T-cell (primary cell): ENCODE measurements at regions not wholly inside any gene's neighbourhood (a gene's known extent, or its start where the extent isn't known, plus 50 kb on each side); places are given as distances from the start of the nearest gene placed in this dataset.

Experiments used
- ATAC-seq, 4 experiments: fragments of 200-7000 bp in 3 of 4; fragments of 150-1000 bp in 1 of 4; cut with Tn5 transposase; replicated peaks in 1 of 4; 1 replicate in 3 of 4; 2 replicates in 1 of 4; pipeline ENCODE4 v1.10.0; 2021; ENCODE audit warnings: moderate library complexity in 3 of 4, mild to moderate bottlenecking in 2 of 4, moderate number of reproducible peaks in 1 of 4
- CTCF ChIA-PET, 2 donors: fragments of 300-600 bp; sonication (Branson Sonifier 250); formaldehyde crosslinking; loops; one replicate each; lab custom pipeline; 2022; ENCODE audit warnings: antibody characterized with exemption in 2 of 2; lab: Charles Lee
- POLR2A ChIA-PET, 2 donors: fragments of 300-600 bp; sonication (Branson Sonifier 250); formaldehyde crosslinking; loops; one replicate each; lab custom pipeline; 2022; ENCODE audit warnings: antibody characterized with exemption in 2 of 2; lab: Charles Lee
- DNase-seq, 35 experiments: peaks; one replicate each; pipeline versions ENCODE4 v3.0.0 to v3.0.0-alpha.2; 2013 to 2023
- H3K27ac ChIP-seq: one replicate; pipeline ENCODE4 v1.5.1; 2013; ENCODE audit warnings: low read length
- H3K27me3 ChIP-seq, 2 experiments: replicated peaks in 1 of 2; 1 replicate in 1 of 2; 2 replicates in 1 of 2; pipeline versions ENCODE4 v1.6.1 to v1.7.0; 2013; ENCODE audit warnings: low read length in 1 of 2, mixed read lengths in 1 of 2; ENCODE audit not compliant: control insufficient read depth in 2 of 2, insufficient read depth in 2 of 2; ENCODE audit errors: extremely low read depth in 1 of 2
- H3K36me3 ChIP-seq, 2 donors: 1 replicate in 1 of 2; 2 replicates in 1 of 2; pipeline versions ENCODE4 v1.6.1 to v1.7.0; 2013; ENCODE audit warnings: low read length in 1 of 2; ENCODE audit not compliant: control insufficient read depth in 2 of 2, insufficient read depth in 1 of 2; ENCODE audit errors: extremely low read depth in 1 of 2
- H3K4me1 ChIP-seq, 2 experiments: 1 replicate in 1 of 2; 2 replicates in 1 of 2; pipeline versions ENCODE4 v1.6.1 to v1.7.0; 2013; ENCODE audit warnings: low read length in 2 of 2, mixed read lengths in 1 of 2; ENCODE audit not compliant: insufficient read depth in 2 of 2, control insufficient read depth in 1 of 2; ENCODE audit errors: extremely low read depth in 1 of 2
- H3K4me3 ChIP-seq, 2 donors: 1 replicate in 1 of 2; 2 replicates in 1 of 2; pipeline versions ENCODE4 v1.5.1 to v1.7.0; 2013; ENCODE audit warnings: mild to moderate bottlenecking in 2 of 2, low read length in 1 of 2, moderate library complexity in 1 of 2; ENCODE audit not compliant: control insufficient read depth in 1 of 2; ENCODE audit errors: extremely low read depth in 1 of 2
- H3K9me3 ChIP-seq: 2 replicates; pipeline ENCODE4 v1.7.0; 2013
- H3K27ac Mint-ChIP-seq, 2 donors: one replicate each; pipeline ENCODE4 v1.8.0; 2020 to 2021; ENCODE audit warnings: mild to moderate bottlenecking in 2 of 2, mixed read lengths in 2 of 2
- H3K27me3 Mint-ChIP-seq, 2 donors: one replicate each; pipeline ENCODE4 v1.8.0; 2021 to 2022; ENCODE audit warnings: mixed read lengths in 2 of 2
- H3K36me3 Mint-ChIP-seq: one replicate; pipeline ENCODE4 v1.8.0; 2021; ENCODE audit warnings: mixed read lengths
- H3K4me1 Mint-ChIP-seq, 3 donors: one replicate each; pipeline ENCODE4 v1.8.0; 2020 to 2022; ENCODE audit warnings: mixed read lengths in 3 of 3, mild to moderate bottlenecking in 1 of 3
- H3K4me3 Mint-ChIP-seq, 3 donors: one replicate each; pipeline ENCODE4 v1.8.0; 2020 to 2022; ENCODE audit warnings: mild to moderate bottlenecking in 3 of 3, mixed read lengths in 3 of 3, moderate library complexity in 3 of 3
- H3K9me3 Mint-ChIP-seq, 3 donors: one replicate each; pipeline ENCODE4 v1.8.0; 2020 to 2022; ENCODE audit warnings: mixed read lengths in 3 of 3
- WGBS: methylation state at CpG from one replicate; pipeline ENCODE4 v1.1.5; 2013; ENCODE audit warnings: missing lambda C conversion rate; ENCODE audit not compliant: insufficient coverage; 5-methylcytosine and 5-hydroxymethylcytosine counted together

DNA sequence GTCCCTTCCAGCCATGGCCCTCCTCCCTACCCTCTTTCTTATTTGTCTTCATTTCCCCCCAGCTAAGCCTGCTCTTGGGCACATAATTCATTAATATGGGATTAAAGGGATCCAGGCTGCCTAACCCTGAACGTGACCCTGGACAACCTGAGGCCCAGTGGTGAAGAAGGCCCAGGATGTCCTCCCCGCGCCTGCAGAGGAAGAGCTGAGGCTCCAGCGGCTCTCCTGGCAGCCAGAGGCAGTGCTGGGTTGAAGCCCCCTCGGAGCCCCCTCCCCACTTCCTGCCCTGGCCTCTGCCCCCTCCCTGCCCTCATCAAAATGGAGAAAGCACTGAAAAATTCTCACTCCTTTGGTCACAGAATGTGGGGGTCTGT is 96.5 kb upstream of the ATP2B2 start:
- ATAC-seq (no peak), DNase-seq (no peak)
- H3K27me3 Mint-ChIP-seq, result peaks cover 25 to 26% of the 10 kb centered on the region in 2 donors
- no peak overlapping the region for H3K4me3 ChIP-seq
- no peaks in the 10 kb centered on the region for H3K36me3 ChIP-seq
- H3K27ac ChIP-seq, result no peak overlapping the region
- 72% methylated on average over 5 of the region's 5 CpGs for WGBS
- H3K27ac Mint-ChIP-seq, result no peak overlapping the region
- H3K9me3 ChIP-seq, result no peaks in the 10 kb centered on the region
- no peak overlapping the region for H3K4me3 Mint-ChIP-seq
- no peaks in the 10 kb centered on the region for H3K36me3 Mint-ChIP-seq
- peaks cover 0 to 5% (median 0%) of the 10 kb centered on the region in 3 donors for H3K9me3 Mint-ChIP-seq
- peaks cover 0 to 59% of the 10 kb centered on the region in 2 experiments for H3K27me3 ChIP-seq
- POLR2A ChIA-PET, result no interaction called here
- H3K4me1 ChIP-seq, result peaks cover 19 to 31% of the 10 kb centered on the region in 2 experiments
- CTCF ChIA-PET, result no interaction called here
- peaks cover 32 to 39% (median 34%) of the 10 kb centered on the region in 3 donors for H3K4me1 Mint-ChIP-seq

DNA sequence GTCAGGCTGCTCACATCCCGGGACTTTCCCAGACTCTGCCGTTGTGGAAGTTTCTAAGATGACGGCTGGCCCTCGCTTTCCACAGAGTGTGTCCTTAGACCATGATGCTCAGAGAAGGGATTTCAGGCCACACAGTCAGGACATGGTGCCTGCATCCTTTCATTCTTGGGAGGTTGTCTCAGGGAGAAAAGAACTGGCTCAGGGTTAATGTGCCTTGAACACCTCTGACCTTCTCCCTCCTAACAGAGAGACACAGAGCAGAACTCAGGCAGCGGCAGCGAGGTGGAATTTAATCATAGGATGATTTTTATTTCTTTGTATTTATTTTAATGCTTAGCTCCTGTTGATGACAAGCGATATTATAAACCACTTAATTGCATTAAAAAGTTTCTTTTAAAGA is 96.9 kb upstream of the ATP2B2 start:
- H3K4me3 ChIP-seq, result no peak overlapping the region
- Mint-ChIP-seq H3K4me3 (peak overlapping the region in 1 of 3 donors; percentile 81), H3K27me3 (peaks cover 22 to 26% of the 10 kb centered on the region in 2 donors), H3K9me3 (peaks cover 0 to 5% (median 0%) of the 10 kb centered on the region in 3 donors), H3K36me3 (no peaks in the 10 kb centered on the region), H3K4me1 (peaks cover 32 to 39% (median 34%) of the 10 kb centered on the region in 3 donors), H3K27ac (no peak overlapping the region)
- no peak for ATAC-seq
- peaks cover 0 to 59% of the 10 kb centered on the region in 2 experiments for H3K27me3 ChIP-seq
- WGBS, result 88% methylated on average over 4 of the region's 7 CpGs
- ChIA-PET CTCF (no interaction called here), POLR2A (no interaction called here)
- no peaks in the 10 kb centered on the region for H3K9me3 ChIP-seq
- no peak overlapping the region for H3K27ac ChIP-seq
- H3K4me1 ChIP-seq, result peaks cover 19 to 31% of the 10 kb centered on the region in 2 experiments
- H3K36me3 ChIP-seq, result no peaks in the 10 kb centered on the region
- no peak for DNase-seq

DNA sequence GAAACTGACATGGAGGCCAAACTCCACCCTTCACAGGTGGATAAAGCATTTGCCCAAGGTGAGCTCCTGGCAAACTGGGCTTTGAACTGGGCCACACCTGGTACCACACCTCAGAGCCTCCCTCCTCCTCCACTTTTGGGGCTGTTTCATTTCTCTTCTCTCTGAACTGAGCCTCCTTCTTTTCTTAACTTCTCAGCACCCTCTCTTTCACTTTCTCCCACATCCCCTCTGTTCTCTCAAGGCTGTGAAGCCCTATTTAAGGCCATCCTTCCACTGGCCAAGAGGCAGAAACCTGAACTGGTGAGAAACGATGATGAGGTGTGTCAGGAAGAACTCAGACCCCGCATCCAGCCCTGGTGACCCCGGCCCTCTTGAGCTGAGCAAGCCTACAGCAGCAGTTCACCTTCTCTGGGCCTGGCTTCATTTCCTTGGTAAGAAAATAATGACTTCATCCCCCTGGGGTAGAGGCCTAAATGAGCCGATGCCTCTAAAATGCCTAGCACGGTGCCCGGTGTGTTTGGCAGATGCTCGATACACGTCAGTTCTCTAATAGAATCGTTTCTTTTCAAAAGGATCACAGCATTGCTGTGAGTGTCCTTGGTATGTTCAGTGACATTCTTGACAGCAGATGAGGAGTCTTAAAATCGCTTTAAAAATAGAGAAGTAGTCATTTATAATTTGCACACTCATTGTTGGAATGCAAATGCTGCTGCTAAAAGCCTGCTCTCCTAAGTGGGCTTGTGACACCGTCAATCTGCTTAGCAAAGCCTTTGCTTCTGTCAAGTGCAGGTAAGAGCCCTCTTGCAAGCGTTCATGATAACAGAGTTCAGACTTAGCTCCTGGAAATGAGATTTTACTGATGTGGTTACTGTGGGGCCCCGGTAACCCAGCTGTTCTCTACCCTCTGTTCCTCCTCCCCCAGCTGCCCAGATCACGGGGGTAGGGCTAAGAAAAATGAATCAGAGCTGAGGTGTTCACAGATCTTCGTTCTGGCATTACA is 97.7 kb upstream of the ATP2B2 start:
- peak overlapping the region in 1 of 2 donors; percentile 7 for H3K4me3 ChIP-seq
- ChIA-PET POLR2A (no interaction called here), CTCF (interaction anchor here in 1 of 2 donors (0.6 kb wide), 1 partner anchor 20 kb away, joined by 4 read pairs; no protein-coding TSS in a partner anchor)

DNA sequence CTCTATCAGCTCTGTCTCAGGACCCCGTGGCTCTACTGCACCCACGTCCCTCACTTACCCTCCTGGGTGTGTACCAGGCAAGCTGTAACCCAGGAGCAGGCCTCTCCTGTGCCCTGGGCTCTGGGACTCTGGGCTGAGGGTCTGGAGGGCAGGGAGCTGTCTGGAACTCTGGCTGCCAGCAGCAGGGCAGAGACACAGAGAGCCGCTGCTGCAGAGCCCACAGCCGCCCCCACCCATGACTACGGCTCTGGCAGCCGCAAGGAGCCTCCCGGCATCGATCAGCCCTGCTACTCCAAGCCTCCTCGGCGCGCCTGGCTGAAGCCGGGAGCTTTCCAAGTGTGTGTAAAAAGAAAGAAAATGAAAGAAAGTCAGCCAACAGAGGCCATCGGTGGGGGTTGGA is 103.7 kb upstream of the ATP2B2 start:
- POLR2A ChIA-PET, result no interaction called here
- H3K27me3 Mint-ChIP-seq, result peaks cover 25 to 46% of the 10 kb centered on the region in 2 donors

More for the DNA sequence above, 97.7 kb upstream of the ATP2B2 start:
- no peaks in the 10 kb centered on the region for H3K9me3 ChIP-seq
- Mint-ChIP-seq H3K4me1 (peaks cover 32 to 39% (median 34%) of the 10 kb centered on the region in 3 donors), H3K27ac (peak overlapping the region; percentile 68 to 72), H3K4me3 (peak overlapping the region; percentile 49 to 81 (median 62)), H3K36me3 (no peaks in the 10 kb centered on the region), H3K27me3 (peaks cover 16 to 24% of the 10 kb centered on the region in 2 donors), H3K9me3 (peaks cover 0 to 5% (median 0%) of the 10 kb centered on the region in 3 donors)
- H3K36me3 ChIP-seq, result no peaks in the 10 kb centered on the region
- ATAC-seq (peak; percentile 98 to 100 (median 99)), DNase-seq (peak; percentile 43 to 83 (median 66))
- 37% methylated on average over 11 of the region's 15 CpGs for whole genome bisulfite sequencing
- H3K27me3 ChIP-seq, result peaks cover 3 to 60% of the 10 kb centered on the region in 2 experiments
- peaks cover 19 to 31% of the 10 kb centered on the region in 2 experiments for H3K4me1 ChIP-seq
- no peak overlapping the region for H3K27ac ChIP-seq

DNA sequence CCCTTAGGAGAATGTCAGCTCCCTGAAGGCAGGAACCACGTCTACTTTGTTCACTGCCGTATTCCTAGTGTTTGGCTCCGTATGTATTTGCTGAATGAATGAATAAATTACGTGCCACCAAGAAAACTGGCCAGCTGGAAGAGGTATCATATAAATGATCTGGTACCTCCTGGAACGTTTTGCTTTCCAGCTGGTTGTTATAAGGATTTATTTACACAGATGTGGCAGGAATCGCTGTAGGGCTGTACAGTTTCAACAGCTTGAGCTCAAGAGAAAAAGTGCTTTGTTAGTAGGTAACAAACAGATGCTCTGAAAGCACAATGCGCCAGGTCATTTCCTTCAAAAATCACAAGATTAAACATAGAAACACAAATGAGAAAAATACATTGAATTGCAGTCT is 108.8 kb upstream of the ATP2B2 start:
- no peak overlapping the region for H3K27ac Mint-ChIP-seq
- Histone ChIP-seq H3K36me3 (no peaks in the 10 kb centered on the region), H3K4me3 (no peak overlapping the region), H3K9me3 (no peaks in the 10 kb centered on the region), H3K27me3 (peaks cover 0 to 46% of the 10 kb centered on the region in 2 experiments), H3K4me1 (no peaks in the 10 kb centered on the region), H3K27ac (no peak overlapping the region)
- H3K9me3 Mint-ChIP-seq, result peaks cover 18 to 21% (median 20%) of the 10 kb centered on the region in 3 donors
- ChIA-PET CTCF (no interaction called here), POLR2A (no interaction called here)
- H3K36me3 Mint-ChIP-seq, result no peaks in the 10 kb centered on the region
- no peak overlapping the region for H3K4me3 Mint-ChIP-seq
- WGBS, result 72% methylated on average over 5 of the region's 7 CpGs
- ATAC-seq (no peak), DNase-seq (no peak)
- peaks cover 34 to 52% of the 10 kb centered on the region in 2 donors for H3K27me3 Mint-ChIP-seq
- H3K4me1 Mint-ChIP-seq, result no peaks in the 10 kb centered on the region

More for the DNA sequence above, 103.7 kb upstream of the ATP2B2 start:
- H3K4me1 ChIP-seq, result peaks cover 3% of the 10 kb centered on the region in 2 experiments
- no peaks in the 10 kb centered on the region for H3K36me3 ChIP-seq
- no peak overlapping the region for H3K27ac Mint-ChIP-seq
- H3K27me3 ChIP-seq, result peaks cover 3 to 60% of the 10 kb centered on the region in 2 experiments
- no peak overlapping the region for H3K4me3 Mint-ChIP-seq
- DNase-seq, result no peak
- WGBS, result 68% methylated on average over 13 of the region's 13 CpGs
- H3K36me3 Mint-ChIP-seq, result no peaks in the 10 kb centered on the region
- ATAC-seq, result no peak
- no peaks in the 10 kb centered on the region for H3K9me3 ChIP-seq
- no peak overlapping the region for H3K4me3 ChIP-seq
- H3K4me1 Mint-ChIP-seq, result peaks cover 10 to 18% (median 10%) of the 10 kb centered on the region in 3 donors
- CTCF ChIA-PET, result no interaction called here
- no peak overlapping the region for H3K27ac ChIP-seq
- H3K9me3 Mint-ChIP-seq, result peaks cover 18 to 26% (median 19%) of the 10 kb centered on the region in 3 donors

DNA sequence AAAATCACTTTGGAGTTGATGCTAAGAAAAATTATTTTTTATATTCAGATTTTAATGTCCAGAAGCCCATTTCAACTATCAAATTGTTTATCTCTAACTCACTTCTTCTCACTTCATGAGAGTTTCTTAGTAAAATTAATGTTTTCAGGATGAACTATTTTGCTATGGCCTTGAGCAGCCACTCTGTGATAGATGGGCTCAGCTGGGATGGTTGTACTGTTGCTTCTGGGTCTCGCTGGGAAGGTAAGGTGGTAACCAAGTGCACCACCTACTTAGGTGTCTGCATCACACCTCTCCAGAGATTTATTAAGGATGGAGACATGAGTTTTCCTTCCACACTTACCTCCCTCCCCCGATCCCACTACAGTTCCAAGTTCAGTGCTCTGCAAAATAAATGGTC is 110.3 kb upstream of the ATP2B2 start:
- peaks cover 18 to 21% (median 20%) of the 10 kb centered on the region in 3 donors for H3K9me3 Mint-ChIP-seq
- DNase-seq, result no peak
- Histone ChIP-seq H3K27ac (no peak overlapping the region), H3K27me3 (peaks cover 0 to 53% of the 10 kb centered on the region in 2 experiments), H3K36me3 (no peaks in the 10 kb centered on the region), H3K9me3 (no peaks in the 10 kb centered on the region), H3K4me1 (no peaks in the 10 kb centered on the region), H3K4me3 (no peak overlapping the region)
- no peak overlapping the region for H3K4me3 Mint-ChIP-seq
- peaks cover 36 to 52% of the 10 kb centered on the region in 2 donors for H3K27me3 Mint-ChIP-seq
- no peak overlapping the region for H3K27ac Mint-ChIP-seq
- no peaks in the 10 kb centered on the region for H3K4me1 Mint-ChIP-seq
- WGBS, result no CpG with 5 or more reads among the region's 2 CpGs
- no peak for ATAC-seq
- H3K36me3 Mint-ChIP-seq, result no peaks in the 10 kb centered on the region
- CTCF ChIA-PET, result no interaction called here
- POLR2A ChIA-PET, result no interaction called here
